NT2/D1 (cell line): ENCODE measurements at regions not wholly inside any gene's neighbourhood (a gene's known extent, or its start where the extent isn't known, plus 50 kb on each side); places are given as distances from the start of the nearest gene placed in this dataset.

Experiments
- YY1 ChIP-seq: IDR thresholded peaks from 2 replicates; pipeline ENCODE4 v1.6.1; 2011; ENCODE audit not compliant: insufficient read length, insufficient read depth
- ZNF274 ChIP-seq: IDR thresholded peaks from 2 replicates; pipeline ENCODE4 v1.6.1; 2011; ENCODE audit warnings: mild to moderate bottlenecking, low read depth, low read length

GRCh38 chr18:68394705-68395104 lies 320.2 kb downstream of the TMX3 start:
- TF ChIP-seq ZNF274, result no peak
- TF ChIP-seq YY1, result no peak
